ENCODE measurements at regions not wholly inside any gene's neighbourhood (a gene's known extent, or its start where the extent isn't known, plus 50 kb on each side); places are given as distances from the start of the nearest gene placed in this dataset.

- TF ChIP-seq CTCF (IDR thresholded peaks at IDR 0.05) (no peak), POLR2A (IDR thresholded peaks at IDR 0.05) (no peak)
- intact Hi-C loops (cut with DNase I; ENCODE audit: low total_unique reads): no loop called here
- Histone ChIP-seq H3K4me1 (no peaks in the 10 kb centered on the region), H3K27me3 (no peaks in the 10 kb centered on the region), H3K27ac (no peak overlapping the region), H3K4me3 (no peak overlapping the region), H3K36me3 (ENCODE audit: low read depth, missing control alignments) (no peaks in the 10 kb centered on the region), H3K9me3 (no peaks in the 10 kb centered on the region)
- WGBS, 2 donors: 86 to 93% methylated on average over 4 of the region's 4 CpGs
- no peak for DNase-seq
Measured at GRCh38 chr9:90419221-90419851, 223.3 kb downstream of the DIRAS2 start.

DNA sequence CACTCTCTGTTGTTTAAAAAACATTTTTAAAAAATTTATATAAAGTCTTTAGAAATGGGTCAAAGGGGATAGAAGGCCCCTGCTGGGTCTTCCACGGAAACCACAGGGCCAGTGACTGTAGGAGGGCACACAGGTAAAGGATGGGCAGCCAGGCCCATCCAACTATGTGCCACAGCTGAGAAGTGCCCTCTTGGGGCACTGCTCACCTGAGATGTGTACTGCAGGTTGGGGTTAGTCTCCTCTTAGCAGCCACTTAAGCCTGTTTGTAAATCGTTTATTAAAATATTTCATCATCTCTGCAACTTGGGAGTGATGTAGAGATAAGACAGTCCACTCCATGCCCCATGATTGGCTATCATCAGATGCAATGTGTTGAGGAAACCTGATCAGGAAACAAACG lies 222.4 kb downstream of the DIRAS2 start:
- Histone ChIP-seq H3K4me1 (no peaks in the 10 kb centered on the region), H3K36me3 (ENCODE audit: low read depth, missing control alignments) (no peaks in the 10 kb centered on the region), H3K4me3 (no peak overlapping the region), H3K27me3 (no peaks in the 10 kb centered on the region), H3K27ac (no peak overlapping the region), H3K9me3 (no peaks in the 10 kb centered on the region)
- WGBS, 2 donors: 80 to 83% methylated on average over 3 of the region's 3 CpGs
- TF ChIP-seq CTCF (IDR thresholded peaks at IDR 0.05): no peak
- TF ChIP-seq POLR2A (IDR thresholded peaks at IDR 0.05): no peak
- intact Hi-C loops (cut with DNase I; ENCODE audit: low total_unique reads): no loop called here
- no peak for DNase-seq

DNA sequence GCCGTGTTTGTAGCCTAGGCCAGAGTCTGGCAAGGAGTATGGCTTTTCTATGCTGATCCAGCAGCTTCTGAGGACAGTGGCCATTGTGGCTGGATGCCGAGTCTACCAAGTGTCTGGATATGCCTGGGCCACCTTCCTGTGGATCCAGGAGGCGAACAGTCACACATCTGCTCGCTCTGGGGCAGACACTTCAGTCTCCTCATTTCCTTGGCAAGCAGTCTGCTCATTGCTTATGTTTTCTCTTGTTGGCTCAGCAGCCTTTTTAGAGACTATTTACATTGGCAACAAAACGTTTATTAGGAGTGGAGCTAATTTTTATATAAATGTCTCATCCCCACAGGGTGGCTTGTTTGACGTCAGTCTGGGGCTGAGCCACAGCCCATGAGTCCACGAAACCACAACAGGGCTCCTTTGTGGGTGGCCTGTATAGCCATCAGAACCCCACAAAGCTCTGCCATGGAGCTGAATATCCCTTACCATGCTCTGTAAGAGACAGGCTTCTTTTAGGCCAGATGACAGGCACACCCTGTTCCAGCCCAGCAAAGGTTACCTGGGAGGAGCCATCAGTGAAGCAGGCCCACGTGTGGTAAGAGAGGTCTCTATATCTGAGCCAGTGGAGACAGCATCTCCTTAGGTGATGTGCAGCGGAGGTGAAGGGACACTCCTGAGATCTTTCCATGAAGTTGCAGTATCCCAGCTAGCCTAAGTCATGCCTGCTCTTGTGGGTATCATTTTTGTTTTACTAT lies 221.7 kb downstream of the DIRAS2 start:
- no peak overlapping the region for H3K27ac ChIP-seq

DNA sequence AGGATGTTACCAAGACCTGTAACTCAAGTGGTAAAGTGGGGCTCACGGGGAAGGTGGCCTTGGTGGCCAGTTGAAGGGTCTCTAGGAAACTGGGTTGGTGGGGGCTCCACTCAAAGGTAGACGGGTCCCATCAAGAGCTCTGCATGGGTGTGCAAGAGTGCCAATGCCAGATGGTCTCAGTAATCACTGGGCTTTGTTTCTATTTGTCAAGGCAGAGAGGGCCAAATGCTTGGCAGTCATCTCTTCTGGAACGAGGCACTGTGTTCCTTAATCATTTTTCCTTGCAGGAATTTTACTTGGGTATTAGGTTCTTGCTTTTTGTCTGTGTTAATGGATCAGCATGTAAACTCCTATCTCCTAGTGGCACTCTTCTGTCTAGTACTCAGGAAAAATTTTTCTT lies 220.8 kb downstream of the DIRAS2 start:
- 66 to 77% methylated on average over 3 of the region's 3 CpGs for WGBS, 2 donors
- no peaks in the 10 kb centered on the region for H3K27me3 ChIP-seq
- DNase-seq: no peak
- H3K9me3 ChIP-seq: no peaks in the 10 kb centered on the region
- no peak for TF ChIP-seq POLR2A (IDR thresholded peaks at IDR 0.05)
- H3K36me3 ChIP-seq (ENCODE audit: low read depth, missing control alignments): no peaks in the 10 kb centered on the region
- intact Hi-C loops (cut with DNase I; ENCODE audit: low total_unique reads): no loop called here
- no peaks in the 10 kb centered on the region for H3K4me1 ChIP-seq
- no peak overlapping the region for H3K27ac ChIP-seq
- H3K4me3 ChIP-seq: no peak overlapping the region

More for the DNA sequence above, 221.7 kb downstream of the DIRAS2 start:
- no peak for DNase-seq
- Histone ChIP-seq H3K9me3 (no peaks in the 10 kb centered on the region), H3K36me3 (ENCODE audit: low read depth, missing control alignments) (no peaks in the 10 kb centered on the region), H3K4me3 (no peak overlapping the region), H3K4me1 (no peaks in the 10 kb centered on the region), H3K27me3 (no peaks in the 10 kb centered on the region)
- intact Hi-C loops (cut with DNase I; ENCODE audit: low total_unique reads): no loop called here
- no peak for TF ChIP-seq POLR2A (IDR thresholded peaks at IDR 0.05)
- 47 to 56% methylated on average over 8 to 9 of the region's 9 CpGs for WGBS, 2 donors

DNA sequence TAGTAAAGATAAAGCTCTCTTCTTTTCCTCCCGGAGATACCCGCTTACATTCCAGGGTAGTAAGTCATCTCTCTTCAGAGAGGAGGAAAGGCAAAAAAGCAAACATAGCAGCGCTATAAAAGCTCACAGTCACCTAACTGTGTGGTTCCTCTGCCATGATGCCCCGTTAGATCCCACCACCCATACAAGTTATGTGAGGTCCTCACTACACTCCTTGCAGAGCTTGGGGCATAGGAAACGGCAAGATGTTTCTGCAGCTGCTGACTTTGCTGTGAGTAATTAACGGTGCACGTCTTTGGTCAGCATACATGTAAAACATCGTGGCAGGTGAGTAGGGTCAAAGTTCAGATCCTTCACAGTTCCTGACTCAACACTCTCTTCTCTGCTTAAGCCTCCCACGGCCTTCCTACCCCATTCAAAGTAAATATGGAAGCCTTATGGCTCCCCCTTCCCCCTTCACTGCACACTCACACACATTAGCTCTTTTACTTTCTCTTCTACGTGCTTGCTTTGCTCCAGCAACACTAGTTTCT lies 218.9 kb downstream of the DIRAS2 start:
- Histone ChIP-seq H3K36me3 (ENCODE audit: low read depth, missing control alignments) (no peaks in the 10 kb centered on the region), H3K4me1 (no peaks in the 10 kb centered on the region), H3K27ac (no peak overlapping the region), H3K27me3 (no peaks in the 10 kb centered on the region), H3K4me3 (no peak overlapping the region), H3K9me3 (no peaks in the 10 kb centered on the region)
- no peak for TF ChIP-seq CTCF (IDR thresholded peaks at IDR 0.05)
- TF ChIP-seq POLR2A (IDR thresholded peaks at IDR 0.05): no peak
- DNase-seq: no peak
- 68 to 80% methylated on average over 10 of the region's 10 CpGs for WGBS, 2 donors
- intact Hi-C loops (cut with DNase I; ENCODE audit: low total_unique reads): no loop called here

Measured in testis (tissue), 2 donors.